Karpas-422 (cell line): ENCODE measurements at regions not wholly inside any gene's neighbourhood (a gene's known extent, or its start where the extent isn't known, plus 50 kb on each side); places are given as distances from the start of the nearest gene placed in this dataset.
A peak's percentile ranks its signal among the peaks of the same experiment; 100 is the strongest.

Experiments
- DNase-seq: peaks from one replicate; pipeline ENCODE4 v3.0.0-alpha.2; 2015
- H2AFZ ChIP-seq: fragments of 200-600 bp; sonication (generic); 2 replicates; pipeline ENCODE4 v1.6.1; 2014; ENCODE audit warnings: antibody characterized with exemption, low read length, mixed read lengths
- H3K27ac ChIP-seq: fragments of 200-600 bp; sonication (generic); 2 replicates; pipeline ENCODE4 v1.5.1; 2014; ENCODE audit warnings: mild to moderate bottlenecking, low read length, moderate library complexity
- H3K27me3 ChIP-seq: fragments of 200-600 bp; sonication (generic); 2 replicates; pipeline ENCODE4 v1.6.1; 2014; ENCODE audit warnings: low read length, mixed read lengths
- H3K36me3 ChIP-seq: fragments of 200-600 bp; sonication (generic); 2 replicates; pipeline ENCODE4 v1.6.1; 2014; ENCODE audit warnings: low read length, mixed read lengths; ENCODE audit not compliant: insufficient read depth
- H3K4me1 ChIP-seq: fragments of 200-600 bp; sonication (generic); 2 replicates; pipeline ENCODE4 v1.6.1; 2014; ENCODE audit warnings: mild to moderate bottlenecking, low read length, mixed read lengths
- H3K4me2 ChIP-seq: fragments of 200-600 bp; sonication (generic); 2 replicates; pipeline ENCODE4 v1.6.1; 2014; ENCODE audit warnings: low read length, low read depth, mild to moderate bottlenecking; ENCODE audit not compliant: poor library complexity, severe bottlenecking
- H3K4me3 ChIP-seq: fragments of 200-600 bp; sonication (generic); 2 replicates; pipeline ENCODE4 v1.5.1; 2014; ENCODE audit warnings: mild to moderate bottlenecking, antibody characterized with exemption, low read length, mixed read lengths
- H3K79me2 ChIP-seq: fragments of 200-600 bp; sonication (generic); 2 replicates; pipeline ENCODE4 v1.6.1; 2014; ENCODE audit warnings: mild to moderate bottlenecking, low read length, mixed read lengths
- H3K9ac ChIP-seq: fragments of 200-600 bp; sonication (generic); 2 replicates; pipeline ENCODE4 v1.6.0; 2014; ENCODE audit warnings: low read length
- H3K9me2 ChIP-seq: fragments of 200-600 bp; sonication (generic), shearing (Covaris generic); replicated peaks from 2 replicates; pipeline ENCODE4 v1.6.0; 2014; ENCODE audit warnings: mild to moderate bottlenecking, low read length, moderate library complexity; ENCODE audit not compliant: insufficient read depth
- H3K9me3 ChIP-seq: fragments of 300-700, 200-600 bp; sonication (generic); 2 replicates; pipeline ENCODE4 v1.6.1; 2014; ENCODE audit warnings: low read length, mixed read lengths
- H4K20me1 ChIP-seq: fragments of 200-600 bp; sonication (generic); 2 replicates; pipeline ENCODE4 v1.6.1; 2014; ENCODE audit warnings: mild to moderate bottlenecking, antibody characterized with exemption, low read length, low read depth; ENCODE audit not compliant: insufficient read depth

DNA sequence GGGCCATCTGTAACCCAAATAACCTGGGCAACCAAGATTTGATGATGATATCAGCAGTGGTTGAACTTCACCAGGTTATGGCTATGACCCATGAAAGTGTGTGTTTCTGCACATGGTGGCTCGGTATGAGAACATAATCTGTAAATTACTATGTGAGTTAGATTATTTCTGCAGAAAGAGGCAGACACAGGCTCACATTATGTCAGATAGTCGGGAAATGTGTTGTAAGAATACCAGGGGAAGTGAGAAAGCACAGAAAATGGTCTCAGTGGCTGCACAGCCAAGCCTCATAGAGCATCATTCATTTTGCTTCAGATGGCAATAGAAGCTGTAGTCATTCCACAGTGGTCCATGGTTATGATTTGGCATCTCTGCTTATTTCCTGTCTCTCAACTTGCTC is 63.0 kb upstream of the RBPJ start:
- H3K36me3 ChIP-seq, result no peaks in the 10 kb centered on the region
- H3K4me2 ChIP-seq, result no peak overlapping the region
- no peak overlapping the region for H2AFZ ChIP-seq
- H3K4me1 ChIP-seq, result no peaks in the 10 kb centered on the region; the same call in 1 of the 2 replicates
- H3K9me3 ChIP-seq, result no peaks in the 10 kb centered on the region
- no peak overlapping the region for H3K9ac ChIP-seq
- H3K27ac ChIP-seq, result no peak overlapping the region
- H3K9me2 ChIP-seq, result no peaks in the 10 kb centered on the region
- no peaks in the 10 kb centered on the region for H3K79me2 ChIP-seq
- DNase-seq, result no peak
- no peaks in the 10 kb centered on the region for H4K20me1 ChIP-seq
- H3K4me3 ChIP-seq, result no peak overlapping the region
- no peaks in the 10 kb centered on the region for H3K27me3 ChIP-seq

DNA sequence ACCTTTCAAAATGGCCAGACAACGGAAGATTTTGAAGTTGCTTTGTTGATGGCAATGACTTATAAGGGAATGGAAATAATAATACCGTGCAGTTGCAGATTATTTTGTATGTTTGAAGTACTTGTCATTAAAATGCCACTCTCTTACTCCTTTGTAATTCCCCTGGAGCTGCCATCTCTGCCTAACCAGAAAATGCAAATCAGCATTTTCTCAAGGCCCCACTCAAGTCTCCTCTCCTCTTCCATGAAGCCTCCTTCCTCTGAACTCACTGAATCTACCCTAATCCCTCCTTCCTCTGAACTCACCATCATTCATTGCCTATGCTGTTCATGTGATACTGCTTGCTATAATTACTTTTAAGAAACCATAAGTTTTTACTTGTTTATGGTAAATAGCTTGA is 60.2 kb upstream of the RBPJ start:
- no peak overlapping the region for H3K4me2 ChIP-seq
- H3K9me2 ChIP-seq, result no peaks in the 10 kb centered on the region
- no peaks in the 10 kb centered on the region for H4K20me1 ChIP-seq
- no peaks in the 10 kb centered on the region for H3K79me2 ChIP-seq
- no peak overlapping the region for H3K27ac ChIP-seq
- H3K4me1 ChIP-seq, result no peaks in the 10 kb centered on the region; the same call in 1 of the 2 replicates
- H3K4me3 ChIP-seq, result no peak overlapping the region
- no peaks in the 10 kb centered on the region for H3K9me3 ChIP-seq
- H2AFZ ChIP-seq, result no peak overlapping the region
- H3K36me3 ChIP-seq, result no peaks in the 10 kb centered on the region
- H3K27me3 ChIP-seq, result no peaks in the 10 kb centered on the region
- DNase-seq, result no peak
- no peak overlapping the region for H3K9ac ChIP-seq

DNA sequence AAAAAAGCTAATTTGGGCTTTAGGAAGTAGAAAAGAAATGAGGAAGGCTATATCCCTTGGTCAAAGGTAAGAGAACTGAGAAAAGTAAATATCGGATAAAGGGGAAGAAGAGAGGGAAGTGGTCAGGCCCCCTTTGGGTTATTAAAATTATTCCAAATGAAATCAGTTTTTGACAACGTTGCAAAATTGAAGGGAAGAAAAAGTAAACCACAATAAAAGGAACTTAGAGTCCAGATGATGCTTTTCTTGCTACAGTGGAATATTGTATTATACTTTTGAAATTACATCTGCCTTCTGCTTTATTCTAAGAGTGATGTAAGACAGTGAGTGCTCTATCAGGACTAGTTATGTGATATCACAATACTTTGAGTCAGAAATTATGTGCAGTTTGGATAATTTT is 59.4 kb upstream of the RBPJ start:
- no peaks in the 10 kb centered on the region for H3K9me3 ChIP-seq
- H3K9me2 ChIP-seq, result no peaks in the 10 kb centered on the region
- no peak overlapping the region for H3K4me3 ChIP-seq
- no peaks in the 10 kb centered on the region for H4K20me1 ChIP-seq
- H3K36me3 ChIP-seq, result no peaks in the 10 kb centered on the region
- H2AFZ ChIP-seq, result no peak overlapping the region
- no peak overlapping the region for H3K27ac ChIP-seq
- H3K27me3 ChIP-seq, result no peaks in the 10 kb centered on the region
- H3K79me2 ChIP-seq, result no peaks in the 10 kb centered on the region
- H3K9ac ChIP-seq, result no peak overlapping the region
- no peak for DNase-seq
- no peaks in the 10 kb centered on the region; the same call in 1 of the 2 replicates for H3K4me1 ChIP-seq
- H3K4me2 ChIP-seq, result no peak overlapping the region

DNA sequence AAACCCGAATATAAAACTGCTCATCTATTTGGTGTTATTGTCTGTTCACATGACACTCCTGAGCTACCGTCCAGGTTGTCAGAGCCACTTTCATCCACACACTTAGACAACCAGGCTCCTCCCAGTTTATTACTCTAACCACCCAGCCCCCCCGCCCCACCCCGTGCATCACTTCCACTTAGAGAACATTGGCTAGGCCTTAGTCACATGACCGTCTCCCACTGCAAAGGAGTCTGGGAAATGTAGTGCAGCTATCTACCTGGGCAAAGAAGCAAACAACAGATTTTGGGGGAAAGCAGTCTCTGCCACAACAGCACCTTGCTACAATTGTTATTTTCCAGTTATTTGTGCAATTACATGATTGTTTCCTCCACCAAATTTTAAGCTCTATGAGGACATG is 57.6 kb upstream of the RBPJ start:
- no peak overlapping the region for H2AFZ ChIP-seq
- no peaks in the 10 kb centered on the region for H3K36me3 ChIP-seq
- no peak overlapping the region for H3K27ac ChIP-seq
- H3K9me2 ChIP-seq, result no peaks in the 10 kb centered on the region
- H3K9ac ChIP-seq, result no peak overlapping the region
- H3K4me3 ChIP-seq, result no peak overlapping the region
- no peak overlapping the region for H3K4me2 ChIP-seq
- H3K9me3 ChIP-seq, result no peaks in the 10 kb centered on the region
- no peaks in the 10 kb centered on the region for H3K79me2 ChIP-seq
- no peaks in the 10 kb centered on the region; the same call in 1 of the 2 replicates for H3K4me1 ChIP-seq
- DNase-seq, result peak; percentile 75
- H4K20me1 ChIP-seq, result no peaks in the 10 kb centered on the region
- no peaks in the 10 kb centered on the region for H3K27me3 ChIP-seq

DNA sequence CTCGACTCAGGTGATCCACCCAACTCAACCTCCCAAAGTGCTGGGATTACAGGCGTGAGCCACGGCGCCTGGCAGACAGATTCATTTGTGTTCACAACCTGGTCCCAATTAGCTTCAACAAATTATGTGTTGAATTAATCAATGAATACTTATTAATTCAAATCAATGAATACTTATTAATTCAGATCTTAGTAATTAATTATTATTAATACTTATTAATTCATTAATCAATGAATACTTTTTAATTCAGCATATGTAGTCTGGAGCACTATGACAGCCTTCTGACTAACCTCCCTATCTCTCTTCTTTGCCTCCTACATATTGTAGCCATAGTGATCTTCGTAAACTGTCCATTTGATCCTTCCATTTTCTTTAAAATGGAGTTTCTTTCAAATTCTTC is 56.7 kb upstream of the RBPJ start:
- no peak for DNase-seq
- H3K9me3 ChIP-seq, result no peaks in the 10 kb centered on the region

DNA sequence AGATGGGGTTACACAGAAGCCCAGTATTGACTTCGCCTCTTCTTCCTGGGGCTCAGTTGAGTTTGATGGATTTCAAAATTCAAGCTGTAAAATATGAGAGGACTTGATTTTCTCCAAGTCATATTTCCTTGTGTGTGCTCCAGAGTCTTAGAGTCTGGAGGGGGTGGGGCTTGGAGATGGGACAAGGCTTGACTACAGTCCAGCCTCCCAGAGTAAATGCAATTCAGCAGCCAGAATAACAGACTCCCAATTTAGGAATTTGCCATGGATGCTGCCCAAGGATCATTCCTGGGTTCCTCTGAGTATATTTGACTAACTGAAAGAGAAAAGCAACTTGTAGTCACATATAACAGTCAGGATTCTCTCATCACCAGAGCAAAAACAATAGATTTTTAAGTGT is 53.7 kb upstream of the RBPJ start:
- Histone ChIP-seq H3K9me3 (no peaks in the 10 kb centered on the region), H4K20me1 (no peaks in the 10 kb centered on the region), H3K9ac (no peak overlapping the region), H3K27me3 (no peaks in the 10 kb centered on the region), H3K27ac (no peak overlapping the region), H3K4me1 (no peaks in the 10 kb centered on the region; the same call in 1 of the 2 replicates), H2AFZ (no peak overlapping the region), H3K79me2 (no peaks in the 10 kb centered on the region), H3K4me3 (no peak overlapping the region), H3K9me2 (no peaks in the 10 kb centered on the region), H3K4me2 (no peak overlapping the region), H3K36me3 (no peaks in the 10 kb centered on the region)
- no peak for DNase-seq

More for the DNA sequence above, 56.7 kb upstream of the RBPJ start:
- no peak overlapping the region for H3K27ac ChIP-seq
- H3K36me3 ChIP-seq, result no peaks in the 10 kb centered on the region
- H3K4me2 ChIP-seq, result no peak overlapping the region
- no peak overlapping the region for H3K9ac ChIP-seq
- H3K27me3 ChIP-seq, result no peaks in the 10 kb centered on the region
- H4K20me1 ChIP-seq, result no peaks in the 10 kb centered on the region
- H3K4me1 ChIP-seq, result no peaks in the 10 kb centered on the region; the same call in 1 of the 2 replicates
- no peak overlapping the region for H2AFZ ChIP-seq
- no peaks in the 10 kb centered on the region for H3K9me2 ChIP-seq
- H3K79me2 ChIP-seq, result no peaks in the 10 kb centered on the region
- no peak overlapping the region for H3K4me3 ChIP-seq

DNA sequence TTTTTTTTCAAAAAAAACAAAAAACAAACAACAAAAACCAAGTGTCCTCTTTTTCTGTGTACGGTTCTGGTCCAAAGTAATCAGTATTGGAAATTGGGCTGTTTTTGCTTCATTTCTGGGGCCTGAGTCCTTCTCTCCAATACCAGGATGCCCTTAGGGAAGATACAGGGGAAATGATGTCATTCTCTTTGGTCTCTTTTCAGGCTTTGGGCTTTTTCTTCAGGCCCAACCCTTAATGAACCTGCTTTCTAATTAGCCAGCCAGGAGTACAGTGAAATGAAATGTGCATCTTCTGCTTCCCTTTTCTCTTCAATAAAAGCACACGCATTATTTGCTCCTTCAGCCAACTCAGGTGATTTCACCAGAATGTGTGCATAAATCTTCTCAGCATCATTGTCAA is 52.6 kb upstream of the RBPJ start:
- DNase-seq, result no peak
- Histone ChIP-seq H3K27ac (no peak overlapping the region), H3K4me3 (no peak overlapping the region), H3K4me2 (no peak overlapping the region), H2AFZ (no peak overlapping the region), H3K9me3 (no peaks in the 10 kb centered on the region), H3K36me3 (no peaks in the 10 kb centered on the region), H3K9me2 (no peaks in the 10 kb centered on the region), H4K20me1 (no peaks in the 10 kb centered on the region), H3K4me1 (no peaks in the 10 kb centered on the region), H3K9ac (no peak overlapping the region), H3K27me3 (no peaks in the 10 kb centered on the region), H3K79me2 (no peaks in the 10 kb centered on the region)

DNA sequence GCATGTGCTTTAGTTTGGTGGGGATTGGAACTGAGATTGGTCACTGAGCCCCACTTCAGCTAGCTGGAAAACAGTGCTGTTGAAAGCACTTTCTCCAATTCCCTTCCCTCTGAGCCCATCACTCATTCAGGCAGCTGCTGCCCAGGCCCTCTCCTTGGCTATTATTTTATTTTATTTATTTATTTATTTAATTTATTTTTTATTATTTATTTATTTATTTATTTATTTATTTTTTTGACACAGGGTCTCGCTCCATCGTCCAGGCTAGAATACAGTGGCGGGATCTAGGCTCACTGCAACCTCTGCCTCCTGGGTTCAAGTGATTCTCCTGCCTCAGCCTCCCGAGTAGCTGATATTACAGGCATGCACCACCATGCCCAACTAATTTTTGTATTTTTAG is 51.8 kb upstream of the RBPJ start:
- H3K4me3 ChIP-seq, result no peak overlapping the region
- H3K4me2 ChIP-seq, result no peak overlapping the region
- H3K27ac ChIP-seq, result no peak overlapping the region
- no peaks in the 10 kb centered on the region for H3K36me3 ChIP-seq
- no peaks in the 10 kb centered on the region for H3K9me3 ChIP-seq
- DNase-seq, result no peak
- no peaks in the 10 kb centered on the region for H3K4me1 ChIP-seq
- H3K27me3 ChIP-seq, result no peaks in the 10 kb centered on the region
- H2AFZ ChIP-seq, result no peak overlapping the region
- H4K20me1 ChIP-seq, result no peaks in the 10 kb centered on the region
- H3K9ac ChIP-seq, result no peak overlapping the region
- no peaks in the 10 kb centered on the region for H3K79me2 ChIP-seq
- no peaks in the 10 kb centered on the region for H3K9me2 ChIP-seq
